ENCODE measurements at regions not wholly inside any gene's neighbourhood (a gene's known extent, or its start where the extent isn't known, plus 50 kb on each side); places are given as distances from the start of the nearest gene placed in this dataset.

GRCh38 chr9:80806671-80807070 lies 882.7 kb downstream of the TLE1 start:
- DNase-seq (ENCODE audit: low spot score, unreplicated experiment) = no peak
- no peaks in the 10 kb centered on the region for H3K36me3 Mint-ChIP-seq (ENCODE audit: insufficient read depth)
- H3K27ac Mint-ChIP-seq = no peak overlapping the region
- H3K27me3 Mint-ChIP-seq = no peaks in the 10 kb centered on the region
- H3K4me1 Mint-ChIP-seq (ENCODE audit: low read depth) = peaks cover 2% of the 10 kb centered on the region
- TF ChIP-seq, protein P1, sequence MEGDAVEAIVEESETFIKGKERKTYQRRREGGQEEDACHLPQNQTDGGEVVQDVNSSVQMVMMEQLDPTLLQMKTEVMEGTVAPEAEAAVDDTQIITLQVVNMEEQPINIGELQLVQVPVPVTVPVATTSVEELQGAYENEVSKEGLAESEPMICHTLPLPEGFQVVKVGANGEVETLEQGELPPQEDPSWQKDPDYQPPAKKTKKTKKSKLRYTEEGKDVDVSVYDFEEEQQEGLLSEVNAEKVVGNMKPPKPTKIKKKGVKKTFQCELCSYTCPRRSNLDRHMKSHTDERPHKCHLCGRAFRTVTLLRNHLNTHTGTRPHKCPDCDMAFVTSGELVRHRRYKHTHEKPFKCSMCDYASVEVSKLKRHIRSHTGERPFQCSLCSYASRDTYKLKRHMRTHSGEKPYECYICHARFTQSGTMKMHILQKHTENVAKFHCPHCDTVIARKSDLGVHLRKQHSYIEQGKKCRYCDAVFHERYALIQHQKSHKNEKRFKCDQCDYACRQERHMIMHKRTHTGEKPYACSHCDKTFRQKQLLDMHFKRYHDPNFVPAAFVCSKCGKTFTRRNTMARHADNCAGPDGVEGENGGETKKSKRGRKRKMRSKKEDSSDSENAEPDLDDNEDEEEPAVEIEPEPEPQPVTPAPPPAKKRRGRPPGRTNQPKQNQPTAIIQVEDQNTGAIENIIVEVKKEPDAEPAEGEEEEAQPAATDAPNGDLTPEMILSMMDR (IDR thresholded peaks at IDR 0.05; ENCODE audit: unreplicated experiment) = no peak
- H3K4me3 Mint-ChIP-seq (ENCODE audit: low read depth) = no peak overlapping the region
- H3K9me3 Mint-ChIP-seq (ENCODE audit: low read depth) = no peaks in the 10 kb centered on the region

- Mint-ChIP-seq H3K27ac (no peak overlapping the region), H3K4me1 (ENCODE audit: low read depth) (no peaks in the 10 kb centered on the region), H3K36me3 (ENCODE audit: insufficient read depth) (no peaks in the 10 kb centered on the region), H3K27me3 (no peaks in the 10 kb centered on the region), H3K9me3 (ENCODE audit: low read depth) (peaks cover 4% of the 10 kb centered on the region), H3K4me3 (ENCODE audit: low read depth) (no peak overlapping the region)
- no peak for DNase-seq (ENCODE audit: low spot score, unreplicated experiment)
- TF ChIP-seq, protein P1 (IDR thresholded peaks at IDR 0.05; ENCODE audit: unreplicated experiment) = no peak
Observed at GRCh38 chr9:80804873-80805272, 884.5 kb downstream of the TLE1 start.

- H3K27ac Mint-ChIP-seq = no peak overlapping the region
Observed at GRCh38 chr9:80797831-80798688, 891.3 kb downstream of the TLE1 start.

GRCh38 chr9:80797101-80797829 lies 892.1 kb downstream of the TLE1 start:
- H3K9me3 Mint-ChIP-seq (ENCODE audit: low read depth) = peaks cover 4% of the 10 kb centered on the region
- H3K4me3 Mint-ChIP-seq (ENCODE audit: low read depth) = no peak overlapping the region
- H3K36me3 Mint-ChIP-seq (ENCODE audit: insufficient read depth) = no peaks in the 10 kb centered on the region
- no peak overlapping the region for H3K27ac Mint-ChIP-seq
- H3K27me3 Mint-ChIP-seq = no peaks in the 10 kb centered on the region
- TF ChIP-seq, protein P1 (IDR thresholded peaks at IDR 0.05; ENCODE audit: unreplicated experiment) = no peak
- H3K4me1 Mint-ChIP-seq (ENCODE audit: low read depth) = peaks cover 3% of the 10 kb centered on the region
- DNase-seq (ENCODE audit: low spot score, unreplicated experiment) = no peak

More at GRCh38 chr9:80797831-80798688, 891.3 kb downstream of the TLE1 start:
- Mint-ChIP-seq H3K4me1 (ENCODE audit: low read depth) (peaks cover 3% of the 10 kb centered on the region), H3K27me3 (no peaks in the 10 kb centered on the region), H3K36me3 (ENCODE audit: insufficient read depth) (no peaks in the 10 kb centered on the region), H3K9me3 (ENCODE audit: low read depth) (peaks cover 4% of the 10 kb centered on the region), H3K4me3 (ENCODE audit: low read depth) (no peak overlapping the region)
- TF ChIP-seq, protein P1 (IDR thresholded peaks at IDR 0.05; ENCODE audit: unreplicated experiment) = no peak
- DNase-seq (ENCODE audit: low spot score, unreplicated experiment) = no peak

DNA sequence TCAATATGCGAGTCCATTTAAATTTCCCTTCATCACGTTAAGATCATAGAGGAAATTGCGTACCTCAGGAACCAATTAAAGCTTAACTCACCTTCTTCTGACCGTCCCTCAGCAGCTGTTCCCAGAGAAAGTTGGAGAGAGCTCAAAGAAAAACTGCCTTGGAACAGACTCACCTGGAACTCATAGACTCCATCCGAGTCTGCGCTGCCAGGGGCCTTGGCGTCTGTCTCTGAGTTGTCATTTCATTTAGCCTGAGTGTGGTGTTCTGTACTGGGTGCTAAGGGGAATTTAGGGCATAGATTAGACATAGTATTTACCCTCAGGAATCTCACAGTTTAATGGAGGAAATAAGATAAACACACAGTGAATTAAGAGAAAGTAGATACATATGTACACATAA lies 892.7 kb downstream of the TLE1 start:
- DNase-seq (ENCODE audit: low spot score, unreplicated experiment) = no peak
- Mint-ChIP-seq H3K27me3 (no peaks in the 10 kb centered on the region), H3K9me3 (ENCODE audit: low read depth) (peaks cover 4% of the 10 kb centered on the region), H3K36me3 (ENCODE audit: insufficient read depth) (no peaks in the 10 kb centered on the region), H3K4me1 (ENCODE audit: low read depth) (peaks cover 3% of the 10 kb centered on the region), H3K27ac (no peak overlapping the region), H3K4me3 (ENCODE audit: low read depth) (no peak overlapping the region)
- TF ChIP-seq, protein P1 (IDR thresholded peaks at IDR 0.05; ENCODE audit: unreplicated experiment) = no peak

Data from progenitor cell of endocrine pancreas (in vitro differentiated cells).